ENCODE measurements at regions not wholly inside any gene's neighbourhood (a gene's known extent, or its start where the extent isn't known, plus 50 kb on each side); places are given as distances from the start of the nearest gene placed in this dataset.

DNA sequence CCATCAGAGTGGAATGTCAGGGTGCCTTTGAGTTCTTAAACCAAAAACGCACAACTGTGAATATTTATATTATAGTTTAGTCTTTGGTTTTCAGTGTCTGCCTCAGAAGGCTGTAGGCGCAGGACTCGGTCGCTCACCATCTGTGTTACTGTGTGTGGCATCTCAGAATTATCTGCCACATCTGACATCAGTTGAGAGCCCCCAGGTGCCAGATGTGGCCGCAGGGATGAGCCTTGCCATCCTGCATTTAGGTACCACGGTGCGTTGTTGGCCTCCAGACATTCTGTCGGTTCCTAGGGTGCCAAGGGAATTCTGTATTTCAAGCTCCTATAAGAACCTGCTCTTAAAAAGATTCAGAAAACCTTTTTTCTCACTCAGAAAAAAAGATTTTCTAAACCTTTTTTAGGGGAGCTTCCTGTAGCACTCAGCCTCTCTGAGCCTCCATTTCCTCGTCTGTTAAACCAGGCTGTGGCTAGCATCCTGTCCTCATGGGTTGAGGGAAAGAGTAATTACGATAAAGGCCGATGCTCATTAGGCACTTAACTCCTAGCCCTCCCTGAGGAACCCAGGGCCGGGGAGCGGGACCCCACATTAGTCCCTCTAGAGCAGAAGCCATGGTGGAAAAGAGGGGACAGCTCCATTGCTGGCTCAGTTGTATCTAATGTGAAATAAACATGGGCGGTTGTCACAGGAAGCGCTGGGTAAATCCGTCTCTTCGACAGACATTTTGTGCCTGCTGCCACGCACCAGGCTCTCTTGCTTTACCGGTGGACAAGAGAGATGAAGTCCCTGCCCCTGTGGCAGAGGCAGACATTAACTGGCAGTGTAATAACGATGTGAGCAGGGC lies 70.2 kb upstream of the MORC3 start:
- RAD21 ChIA-PET (ENCODE audit: low non-redundant PET in 1 of 2, low total read pairs in 2 of 2, uncharacterized antibody in 2 of 2, unreplicated experiment in 2 of 2) = no interaction called here

More for the DNA sequence above, 70.2 kb upstream of the MORC3 start:
- Histone ChIP-seq H3K4me1 (ENCODE audit: control insufficient read depth in 1 of 2, insufficient read depth in 2 of 2, low read length in 2 of 2) (no peaks in the 10 kb centered on the region), H3K4me3 (replicated peaks in 1 of 2; ENCODE audit: low read depth in 1 of 2, low read length in 2 of 2) (no peak overlapping the region), H3K79me2 (ENCODE audit: insufficient read depth, low read length) (no peaks in the 10 kb centered on the region), H3K36me3 (ENCODE audit: control insufficient read depth in 1 of 2, insufficient read depth in 2 of 2, low read length in 2 of 2) (peaks cover 0 to 2% of the 10 kb centered on the region in 2 experiments; a peak in 1 of 4 replicates), H3K27ac (ENCODE audit: low read depth, low read length) (no peak overlapping the region), H3K9me2 (ENCODE audit: insufficient read depth) (no peaks in the 10 kb centered on the region), H4K20me1 (ENCODE audit: insufficient read depth) (no peaks in the 10 kb centered on the region), H3K9me3 (ENCODE audit: control insufficient read depth in 1 of 2, insufficient read depth in 1 of 2, low read depth in 1 of 2, low read length in 2 of 2) (no peaks in the 10 kb centered on the region), H3K27me3 (ENCODE audit: insufficient read depth, low read length) (no peaks in the 10 kb centered on the region), H3K9ac (ENCODE audit: low read length) (no peak overlapping the region), H3K4me2 (ENCODE audit: low read length) (no peak overlapping the region), H2AFZ (ENCODE audit: low read depth, low read length, poor library complexity, severe bottlenecking) (no peak overlapping the region)
- ChIA-PET CTCF (no interaction called here), POLR2A (no interaction called here)
- no peak for DNase-seq (ENCODE audit: low read depth, low spot score)
- no peak for ATAC-seq
- intact Hi-C loops (cut with micrococcal nuclease) = no loop called here
- BruUV-seq (replicated peaks) = no TSS peak
- TF ChIP-seq EZH2phosphoT487 (IDR thresholded peaks at IDR 0.05; ENCODE audit: borderline replicate concordance) = no peak
- TF ChIP-seq ZNF274 (IDR thresholded peaks at IDR 0.05; ENCODE audit: low read depth, low read length) = no peak
- TF ChIP-seq POLR2A (IDR thresholded peaks at IDR 0.05; ENCODE audit: borderline replicate concordance, extremely low read depth, insufficient read depth, insufficient read length) = no peak
- no peak for TF ChIP-seq EGR1 (IDR thresholded peaks at IDR 0.05; ENCODE audit: low read depth)
- TF ChIP-seq, protein P1, sequence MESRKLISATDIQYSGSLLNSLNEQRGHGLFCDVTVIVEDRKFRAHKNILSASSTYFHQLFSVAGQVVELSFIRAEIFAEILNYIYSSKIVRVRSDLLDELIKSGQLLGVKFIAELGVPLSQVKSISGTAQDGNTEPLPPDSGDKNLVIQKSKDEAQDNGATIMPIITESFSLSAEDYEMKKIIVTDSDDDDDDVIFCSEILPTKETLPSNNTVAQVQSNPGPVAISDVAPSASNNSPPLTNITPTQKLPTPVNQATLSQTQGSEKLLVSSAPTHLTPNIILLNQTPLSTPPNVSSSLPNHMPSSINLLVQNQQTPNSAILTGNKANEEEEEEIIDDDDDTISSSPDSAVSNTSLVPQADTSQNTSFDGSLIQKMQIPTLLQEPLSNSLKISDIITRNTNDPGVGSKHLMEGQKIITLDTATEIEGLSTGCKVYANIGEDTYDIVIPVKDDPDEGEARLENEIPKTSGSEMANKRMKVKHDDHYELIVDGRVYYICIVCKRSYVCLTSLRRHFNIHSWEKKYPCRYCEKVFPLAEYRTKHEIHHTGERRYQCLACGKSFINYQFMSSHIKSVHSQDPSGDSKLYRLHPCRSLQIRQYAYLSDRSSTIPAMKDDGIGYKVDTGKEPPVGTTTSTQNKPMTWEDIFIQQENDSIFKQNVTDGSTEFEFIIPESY (IDR thresholded peaks at IDR 0.05; ENCODE audit: extremely low read depth, insufficient replicate concordance, low read length) = no peak
- TF ChIP-seq CBX3 (IDR thresholded peaks at IDR 0.05; ENCODE audit: low read depth) = no peak
- no peak for TF ChIP-seq SP1 (IDR thresholded peaks at IDR 0.05; ENCODE audit: low read depth)
- TF ChIP-seq, protein P2, sequence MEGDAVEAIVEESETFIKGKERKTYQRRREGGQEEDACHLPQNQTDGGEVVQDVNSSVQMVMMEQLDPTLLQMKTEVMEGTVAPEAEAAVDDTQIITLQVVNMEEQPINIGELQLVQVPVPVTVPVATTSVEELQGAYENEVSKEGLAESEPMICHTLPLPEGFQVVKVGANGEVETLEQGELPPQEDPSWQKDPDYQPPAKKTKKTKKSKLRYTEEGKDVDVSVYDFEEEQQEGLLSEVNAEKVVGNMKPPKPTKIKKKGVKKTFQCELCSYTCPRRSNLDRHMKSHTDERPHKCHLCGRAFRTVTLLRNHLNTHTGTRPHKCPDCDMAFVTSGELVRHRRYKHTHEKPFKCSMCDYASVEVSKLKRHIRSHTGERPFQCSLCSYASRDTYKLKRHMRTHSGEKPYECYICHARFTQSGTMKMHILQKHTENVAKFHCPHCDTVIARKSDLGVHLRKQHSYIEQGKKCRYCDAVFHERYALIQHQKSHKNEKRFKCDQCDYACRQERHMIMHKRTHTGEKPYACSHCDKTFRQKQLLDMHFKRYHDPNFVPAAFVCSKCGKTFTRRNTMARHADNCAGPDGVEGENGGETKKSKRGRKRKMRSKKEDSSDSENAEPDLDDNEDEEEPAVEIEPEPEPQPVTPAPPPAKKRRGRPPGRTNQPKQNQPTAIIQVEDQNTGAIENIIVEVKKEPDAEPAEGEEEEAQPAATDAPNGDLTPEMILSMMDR (IDR thresholded peaks at IDR 0.05 in 2 of 3, conservative IDR thresholded peaks at IDR 0.05 in 1 of 3; ENCODE audit: borderline replicate concordance in 1 of 3, insufficient read depth in 1 of 3, low read depth in 2 of 3, low read length in 2 of 3) = no peak
- TF ChIP-seq ELF1 (IDR thresholded peaks at IDR 0.05; ENCODE audit: borderline replicate concordance, low read depth) = no peak
- TF ChIP-seq YY1 (IDR thresholded peaks at IDR 0.05; ENCODE audit: extremely low read depth, insufficient replicate concordance, low read depth, low read length) = no peak
- no peak for TF ChIP-seq SRF (IDR thresholded peaks at IDR 0.05; ENCODE audit: low read depth)
- no peak for TF ChIP-seq SIN3A (IDR thresholded peaks at IDR 0.05; ENCODE audit: low read depth)
- TF ChIP-seq, protein P3, sequence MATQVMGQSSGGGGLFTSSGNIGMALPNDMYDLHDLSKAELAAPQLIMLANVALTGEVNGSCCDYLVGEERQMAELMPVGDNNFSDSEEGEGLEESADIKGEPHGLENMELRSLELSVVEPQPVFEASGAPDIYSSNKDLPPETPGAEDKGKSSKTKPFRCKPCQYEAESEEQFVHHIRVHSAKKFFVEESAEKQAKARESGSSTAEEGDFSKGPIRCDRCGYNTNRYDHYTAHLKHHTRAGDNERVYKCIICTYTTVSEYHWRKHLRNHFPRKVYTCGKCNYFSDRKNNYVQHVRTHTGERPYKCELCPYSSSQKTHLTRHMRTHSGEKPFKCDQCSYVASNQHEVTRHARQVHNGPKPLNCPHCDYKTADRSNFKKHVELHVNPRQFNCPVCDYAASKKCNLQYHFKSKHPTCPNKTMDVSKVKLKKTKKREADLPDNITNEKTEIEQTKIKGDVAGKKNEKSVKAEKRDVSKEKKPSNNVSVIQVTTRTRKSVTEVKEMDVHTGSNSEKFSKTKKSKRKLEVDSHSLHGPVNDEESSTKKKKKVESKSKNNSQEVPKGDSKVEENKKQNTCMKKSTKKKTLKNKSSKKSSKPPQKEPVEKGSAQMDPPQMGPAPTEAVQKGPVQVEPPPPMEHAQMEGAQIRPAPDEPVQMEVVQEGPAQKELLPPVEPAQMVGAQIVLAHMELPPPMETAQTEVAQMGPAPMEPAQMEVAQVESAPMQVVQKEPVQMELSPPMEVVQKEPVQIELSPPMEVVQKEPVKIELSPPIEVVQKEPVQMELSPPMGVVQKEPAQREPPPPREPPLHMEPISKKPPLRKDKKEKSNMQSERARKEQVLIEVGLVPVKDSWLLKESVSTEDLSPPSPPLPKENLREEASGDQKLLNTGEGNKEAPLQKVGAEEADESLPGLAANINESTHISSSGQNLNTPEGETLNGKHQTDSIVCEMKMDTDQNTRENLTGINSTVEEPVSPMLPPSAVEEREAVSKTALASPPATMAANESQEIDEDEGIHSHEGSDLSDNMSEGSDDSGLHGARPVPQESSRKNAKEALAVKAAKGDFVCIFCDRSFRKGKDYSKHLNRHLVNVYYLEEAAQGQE (IDR thresholded peaks at IDR 0.05; ENCODE audit: low read depth) = no peak
- no peak for TF ChIP-seq ZFX (IDR thresholded peaks at IDR 0.05)
- no peak for TF ChIP-seq RAD21 (IDR thresholded peaks at IDR 0.05; ENCODE audit: low read depth)
- no peak for TF ChIP-seq ATF3 (IDR thresholded peaks at IDR 0.05)
- TF ChIP-seq CEBPB (IDR thresholded peaks at IDR 0.05; ENCODE audit: low read depth) = no peak
- TF ChIP-seq TCF7L2 (IDR thresholded peaks at IDR 0.05; ENCODE audit: borderline replicate concordance, extremely low read depth, insufficient read depth, insufficient read length) = no peak
